ENCODE measurements at regions not wholly inside any gene's neighbourhood (a gene's known extent, or its start where the extent isn't known, plus 50 kb on each side); places are given as distances from the start of the nearest gene placed in this dataset.
A peak's percentile ranks its signal among the peaks of the same experiment; 100 is the strongest.

DNA sequence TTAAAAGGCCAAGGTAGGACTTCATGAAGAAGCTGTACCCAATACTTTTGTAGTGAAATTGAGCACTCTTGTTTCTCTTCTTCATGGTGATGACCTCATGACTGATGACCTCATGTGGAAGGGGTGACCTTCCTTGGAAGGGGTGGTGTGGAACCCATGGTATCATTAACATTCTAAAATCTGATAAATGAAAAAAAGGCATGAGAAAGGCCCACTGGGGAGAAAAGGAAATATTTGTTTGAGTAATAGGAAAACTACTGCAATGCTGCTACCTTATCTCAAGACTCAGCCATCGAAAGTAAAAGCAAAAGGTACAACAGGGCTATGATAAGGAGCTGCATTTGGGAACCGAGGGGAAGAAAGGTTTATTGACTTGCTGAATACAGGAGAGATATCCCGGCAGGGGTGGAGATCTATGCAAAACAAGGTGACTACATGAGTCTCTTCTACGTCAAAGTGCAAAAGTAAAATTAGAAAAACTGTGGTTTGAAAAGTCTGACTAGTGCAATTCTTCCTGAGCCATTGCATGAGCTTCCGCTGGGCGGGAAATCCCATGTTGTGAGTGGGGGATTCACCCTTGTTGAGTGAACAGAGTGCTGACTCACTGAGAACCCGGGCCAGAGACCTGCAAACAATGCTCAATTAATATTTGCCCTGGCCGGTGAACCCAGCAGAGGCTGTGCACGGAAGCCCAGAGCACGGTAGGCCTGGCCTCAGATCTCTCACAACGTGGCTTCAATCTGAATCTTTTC, 138.9 kb upstream of the RFC3 start:
- Histone ChIP-seq H3K4me2 (ENCODE audit: low read depth, low read length) (no peak overlapping the region), H3K4ac (ENCODE audit: low read depth, low read length) (no peak overlapping the region), H3K23ac (ENCODE audit: low read depth, low read length) (no peak overlapping the region), H3K9me3 (ENCODE audit: control insufficient read depth, insufficient read depth, low read length) (no peaks in the 10 kb centered on the region), H4K91ac (ENCODE audit: insufficient read depth, low read depth, low read length) (no peak overlapping the region), H2AK5ac (ENCODE audit: low read depth, low read length) (no peak overlapping the region), H2AK9ac (replicated peaks; ENCODE audit: low read depth, low read length, poor library complexity) (no peak overlapping the region), H3K27ac (ENCODE audit: insufficient read depth, low read length) (no peak overlapping the region), H4K20me1 (ENCODE audit: insufficient read depth, low read length) (no peaks in the 10 kb centered on the region), H3K4me3 (ENCODE audit: insufficient read depth, low read depth, low read length) (no peak overlapping the region), H3K9me1 (ENCODE audit: insufficient read depth, low read length) (no peaks in the 10 kb centered on the region), H3K79me1 (ENCODE audit: low read depth in 1 of 2, low read length in 2 of 2) (no peaks in the 10 kb centered on the region), H3K27me3 (ENCODE audit: control insufficient read depth, insufficient read depth, low read length) (peaks cover 6% of the 10 kb centered on the region), H3K4me1 (ENCODE audit: control insufficient read depth, insufficient read depth, low read length) (peaks cover 2% of the 10 kb centered on the region; the same call in 1 of the 2 replicates), H3K56ac (ENCODE audit: extremely low read depth, insufficient read depth, low read length) (no peak overlapping the region), H3K36me3 (ENCODE audit: control insufficient read depth, insufficient read depth, low read length) (no peaks in the 10 kb centered on the region), H2BK15ac (ENCODE audit: low read depth, low read length) (no peak overlapping the region), H3K14ac (replicated peaks; ENCODE audit: low read depth, low read length) (no peak overlapping the region), H3K18ac (ENCODE audit: low read depth, low read length) (no peak overlapping the region), H4K5ac (ENCODE audit: low read depth, low read length) (no peak overlapping the region), H3K9ac (ENCODE audit: low read depth, low read length) (no peak overlapping the region), H2BK5ac (ENCODE audit: low read depth, low read length, poor library complexity, severe bottlenecking) (no peak overlapping the region), H2BK20ac (ENCODE audit: low read depth, low read length) (no peak overlapping the region), H4K8ac (ENCODE audit: low read depth in 2 of 2, low read length in 2 of 2) (no peak overlapping the region), H2AFZ (replicated peaks; ENCODE audit: low read length, poor library complexity) (no peak overlapping the region), H2BK120ac (ENCODE audit: low read depth, low read length) (no peak overlapping the region)
- dilution Hi-C loops (cut with HindIII; ENCODE audit: low sequenced_read_pairs, unreplicated experiment) (no loop called here), intact Hi-C loops (cut with micrococcal nuclease) (no loop called here), in situ Hi-C loops (cut with MboI; ENCODE audit: low sequenced_read_pairs) (no loop called here)
- POLR2A ChIA-PET (ENCODE audit: unreplicated experiment) = no interaction called here
- 64% methylated on average over 8 of the region's 11 CpGs; no CpG with 5 or more reads in 1 of the 2 experiments for WGBS, 2 experiments (ENCODE audit: extremely low coverage in 2 of 2, insufficient read length in 1 of 2)
- CTCF ChIA-PET = no interaction called here
- TF ChIP-seq CHD1 (IDR thresholded peaks at IDR 0.05; ENCODE audit: low read depth, low read length) (no peak), MAZ (IDR thresholded peaks at IDR 0.05; ENCODE audit: borderline replicate concordance, low read depth, low read length) (no peak), MAFK (IDR thresholded peaks at IDR 0.05; ENCODE audit: low read depth, low read length) (no peak)
- BruUV-seq (replicated peaks) = no TSS peak
- no peak for ATAC-seq (ENCODE audit: low read depth)
- peak; percentile 1 for DNase-seq

All from IMR-90 (cell line).